Stimulated activated CD8-positive, alpha-beta memory T cell treated with anti-CD3 and anti-CD28 coated beads, Interleukin-7, amount 100 ng/mL, for 4 hours (primary cell): ENCODE measurements at regions not wholly inside any gene's neighbourhood (a gene's known extent, or its start where the extent isn't known, plus 50 kb on each side); places are given as distances from the start of the nearest gene placed in this dataset.

Experiments
- DNase-seq, 2 donors: peaks; one replicate each; pipeline ENCODE4 v3.0.0-alpha.2; 2020; ENCODE audit warnings: low read depth in 2 of 2

DNA sequence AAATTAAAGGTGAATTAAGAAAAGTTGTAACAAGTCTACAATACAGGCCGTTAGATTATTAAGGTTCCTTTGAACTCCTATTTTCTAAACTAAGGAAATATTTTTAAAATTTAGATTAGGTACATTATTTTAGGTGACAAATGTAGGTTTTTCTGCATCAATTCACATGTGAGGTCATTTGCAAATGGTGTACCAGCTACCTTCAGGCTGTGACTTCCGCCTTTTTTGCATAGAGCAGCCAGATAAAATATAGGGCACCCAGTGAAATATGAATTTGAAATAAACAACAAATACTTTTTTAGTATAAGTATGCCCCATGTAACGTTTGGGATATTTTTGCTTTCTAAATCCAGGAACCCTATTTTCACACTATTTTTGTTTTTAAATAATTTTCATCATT, 544.0 kb downstream of the LMO4 start:
- DNase-seq, result no peak

DNA sequence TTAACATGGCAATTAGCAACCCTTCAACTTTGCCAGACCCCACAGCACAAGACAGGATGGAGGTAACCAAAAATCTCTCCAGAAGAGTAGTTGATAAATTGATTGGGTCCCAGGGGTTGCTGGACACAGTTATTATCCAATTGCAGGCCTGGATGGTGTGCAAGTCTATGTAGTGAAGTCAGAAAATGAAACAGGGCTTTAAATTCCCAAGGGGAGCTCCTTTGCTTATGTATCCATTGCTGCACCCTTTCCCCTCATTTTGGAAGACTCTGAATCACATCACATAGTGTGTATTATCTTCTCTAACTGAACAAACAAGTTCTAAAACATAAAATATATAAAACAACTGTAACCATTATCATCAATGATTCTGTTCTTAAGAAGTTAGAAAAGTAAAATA, 550.2 kb downstream of the LMO4 start:
- DNase-seq, result no peak

DNA sequence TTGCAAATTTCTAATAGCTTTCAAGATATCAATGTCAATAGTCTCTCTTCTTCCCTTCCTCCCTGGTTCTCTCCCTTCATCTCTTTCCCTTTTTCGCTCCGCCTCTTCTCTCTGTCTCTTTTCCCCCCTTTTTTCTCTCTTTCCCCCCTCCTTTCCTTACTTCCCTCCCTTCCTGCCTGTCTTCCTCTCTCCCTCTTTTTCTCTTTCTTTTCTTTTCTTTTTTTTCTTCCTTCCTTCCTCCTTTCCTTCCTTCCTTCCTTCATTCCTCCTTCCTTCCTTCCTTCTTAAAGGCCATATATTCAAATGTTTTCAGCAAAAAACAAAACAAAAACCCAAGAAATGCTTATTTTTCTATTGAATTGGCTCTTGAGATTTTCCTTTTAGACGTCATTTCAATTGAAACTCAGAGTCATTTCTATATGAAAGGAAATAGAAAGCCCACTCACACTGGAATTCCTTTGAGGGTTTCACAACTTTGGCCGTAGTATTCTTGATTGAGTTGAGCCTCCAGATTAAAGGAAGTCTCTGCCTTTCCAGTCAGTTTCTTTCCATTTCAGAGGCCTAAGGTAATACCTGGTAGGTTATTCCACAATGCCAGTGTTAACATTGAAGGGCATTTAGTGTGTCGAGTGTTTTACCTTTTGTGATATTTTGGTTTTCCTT, 551.5 kb downstream of the LMO4 start:
- DNase-seq, result no peak

DNA sequence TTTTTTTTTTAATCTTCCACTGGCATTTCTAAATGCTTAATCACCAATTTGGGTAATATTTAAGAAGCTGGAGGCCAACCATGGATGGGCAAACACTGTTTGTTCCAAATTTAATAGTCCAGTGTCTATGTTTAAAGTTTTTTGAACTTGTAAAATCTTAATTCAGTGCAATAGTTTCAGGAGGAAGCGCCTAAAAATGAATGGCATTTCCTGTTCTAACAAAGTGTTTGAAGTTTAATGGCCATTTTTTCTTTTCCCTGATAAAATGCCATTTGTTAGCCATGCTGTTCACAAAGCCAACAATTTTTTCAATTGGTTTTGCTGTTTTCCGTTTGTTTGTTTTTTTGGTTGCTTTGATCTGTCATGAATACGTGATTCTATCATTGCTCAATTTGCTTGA, 552.1 kb downstream of the LMO4 start:
- DNase-seq, result no peak

DNA sequence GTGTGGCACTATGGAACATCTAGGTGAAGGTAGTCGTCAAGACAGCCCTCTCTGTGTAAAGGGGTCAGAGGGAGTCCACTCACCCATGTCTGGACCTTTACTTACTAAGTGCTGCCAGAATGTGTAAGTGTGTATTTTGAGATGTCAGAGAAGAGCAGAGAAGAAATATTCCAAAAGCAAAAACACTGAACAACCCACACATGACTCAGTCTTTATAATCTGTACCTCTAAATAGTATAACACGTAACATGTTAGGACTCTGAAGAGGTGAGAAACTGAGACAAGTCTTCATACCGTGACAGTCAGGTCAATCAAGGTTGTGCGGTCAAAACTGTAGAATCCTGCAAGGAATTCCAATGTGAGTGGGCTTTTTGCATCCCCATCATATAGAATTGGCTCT, 555.2 kb downstream of the LMO4 start:
- no peak for DNase-seq

DNA sequence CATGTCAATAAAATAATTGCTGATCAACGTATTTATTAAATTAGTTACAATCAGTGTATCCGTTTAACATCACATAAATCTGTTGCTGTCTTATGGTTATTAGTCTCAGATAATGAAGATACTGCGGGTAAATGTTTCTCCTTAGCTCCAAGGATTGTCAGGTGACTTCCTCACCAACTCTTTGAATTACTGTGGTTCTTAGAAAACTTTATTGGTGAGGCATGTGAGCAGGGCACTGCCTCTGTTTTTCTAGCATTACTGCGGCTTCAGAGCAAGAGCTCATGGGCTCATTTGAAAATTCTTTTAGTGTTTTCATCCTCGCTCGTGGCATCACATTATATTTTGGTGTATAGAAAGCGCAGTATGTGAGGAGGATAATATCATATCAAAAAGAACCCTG, 555.9 kb downstream of the LMO4 start:
- DNase-seq, result no peak

DNA sequence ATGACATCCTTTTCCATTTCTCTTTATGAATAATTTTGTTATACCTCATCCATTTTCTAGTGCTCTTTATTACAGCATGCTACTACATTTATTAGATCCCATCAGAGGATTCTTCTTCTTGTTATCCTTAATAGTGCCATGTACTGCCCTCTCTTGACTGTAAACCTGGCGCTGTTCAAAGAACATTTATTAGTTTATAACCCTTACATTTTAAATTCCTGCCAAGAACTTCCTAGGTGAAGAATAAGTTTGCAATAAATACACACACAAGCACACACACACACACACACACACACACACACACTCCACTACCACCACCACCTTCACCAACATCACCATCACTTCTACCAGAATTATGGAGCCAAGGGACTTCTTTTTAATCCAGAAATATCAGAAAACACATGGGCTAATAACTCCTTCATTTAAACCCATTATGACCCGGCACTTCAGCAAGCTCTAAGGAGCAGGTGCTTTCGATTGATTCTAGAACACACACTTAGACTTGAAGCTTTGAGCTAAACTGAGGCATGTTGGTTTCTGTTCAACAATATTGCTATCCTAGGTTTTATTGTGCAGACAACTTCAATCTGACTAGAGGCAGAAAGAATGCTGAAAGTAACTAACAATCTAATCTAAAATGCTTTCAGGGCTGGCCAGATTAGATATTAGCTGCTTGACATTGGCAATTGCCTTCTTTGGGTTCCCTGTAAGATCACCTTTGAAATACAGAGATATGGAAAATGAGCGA, 556.8 kb downstream of the LMO4 start:
- DNase-seq, result no peak

DNA sequence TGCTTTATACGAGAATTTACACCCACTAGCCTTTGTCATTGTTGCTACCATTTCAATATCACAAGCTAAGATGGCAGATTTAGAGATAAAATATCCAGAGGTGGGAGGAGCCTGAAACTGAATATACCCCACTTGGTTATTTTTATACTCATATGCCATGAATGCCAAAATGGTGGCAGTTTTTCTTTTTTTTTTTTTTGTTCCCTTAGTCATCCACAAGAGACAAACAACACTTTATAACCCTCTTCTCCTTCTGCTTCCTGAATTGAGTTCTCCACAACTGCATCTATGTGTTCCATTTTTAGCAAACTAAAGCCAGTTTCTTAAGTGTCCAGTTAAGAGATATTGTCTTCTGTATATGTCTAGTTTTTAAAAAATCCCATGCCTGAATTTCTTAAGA, 558.4 kb downstream of the LMO4 start:
- DNase-seq, result no peak

DNA sequence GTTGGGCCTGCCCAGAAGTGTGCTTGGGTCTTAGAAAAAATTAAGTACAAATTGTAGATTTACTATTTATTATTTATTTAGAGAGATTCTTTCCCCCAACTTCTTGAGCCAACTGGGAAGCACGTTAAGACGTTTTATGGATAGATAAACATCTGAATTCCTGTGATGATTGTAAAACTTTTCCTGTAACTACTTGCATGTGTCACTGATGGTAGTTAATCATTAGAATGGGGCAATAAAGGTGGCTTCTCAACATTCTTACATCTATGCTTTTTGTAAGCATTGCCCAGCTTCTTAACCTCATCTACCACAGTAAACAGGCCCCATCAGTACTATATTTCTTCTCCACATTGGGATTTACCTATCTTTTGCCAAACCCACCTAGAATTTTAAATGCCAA, 559.8 kb downstream of the LMO4 start:
- DNase-seq, result no peak

DNA sequence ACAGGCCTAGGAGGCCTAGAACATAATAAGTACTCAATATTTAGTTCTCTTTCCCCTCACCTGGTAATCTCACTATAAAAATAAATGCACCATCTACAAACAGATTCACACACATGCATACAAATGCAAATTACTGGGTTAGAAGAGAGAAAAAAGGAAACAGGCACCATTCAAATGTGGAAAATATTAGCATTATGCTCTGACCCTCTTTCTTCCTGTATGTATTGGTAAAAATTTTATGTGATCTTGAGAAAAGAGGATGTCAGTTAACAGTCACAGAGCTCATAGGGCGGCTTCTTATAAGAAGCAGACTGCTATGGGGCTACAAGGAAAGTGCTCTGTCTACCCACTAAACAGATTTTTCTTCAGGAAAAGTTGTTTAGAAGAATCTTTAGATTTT, 565.4 kb downstream of the LMO4 start:
- DNase-seq, result no peak

DNA sequence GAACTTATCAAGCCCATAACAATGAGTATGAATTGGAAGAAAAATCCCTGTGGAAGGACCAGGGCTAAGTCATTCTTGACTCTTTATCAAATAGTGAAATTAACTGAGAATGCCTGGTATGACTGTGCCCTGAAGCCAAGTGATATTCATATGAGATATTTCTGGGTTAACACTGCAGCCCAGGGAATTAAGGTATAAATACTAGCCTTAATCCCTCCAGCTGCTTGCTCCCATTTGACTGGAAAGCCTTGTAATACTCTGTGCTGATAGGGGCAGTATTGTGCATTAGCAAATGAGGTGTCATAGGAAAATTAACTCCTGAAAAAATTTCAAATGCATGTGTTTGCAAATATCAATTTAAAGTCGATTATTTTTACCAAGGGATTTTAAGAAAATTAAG, 568.8 kb downstream of the LMO4 start:
- no peak for DNase-seq

DNA sequence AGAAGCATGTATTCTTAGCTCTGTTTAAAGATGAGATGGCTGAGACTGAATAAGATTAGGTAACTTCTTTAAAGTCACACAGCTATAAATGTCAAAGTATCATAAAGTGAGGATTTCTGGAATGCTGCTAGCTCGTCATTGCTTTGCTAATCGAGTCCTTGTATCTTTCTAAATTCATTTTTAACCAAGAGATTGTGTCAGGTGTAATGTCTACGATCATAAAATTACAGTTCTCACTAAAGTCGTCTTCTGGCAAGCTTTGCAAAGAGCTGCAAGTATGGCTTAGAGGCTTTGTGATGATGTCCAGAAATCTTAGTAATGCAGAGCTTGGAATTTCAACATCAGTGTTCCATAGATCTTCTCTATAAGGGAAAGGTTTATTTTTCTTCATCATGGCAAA, 569.8 kb downstream of the LMO4 start:
- no peak for DNase-seq

DNA sequence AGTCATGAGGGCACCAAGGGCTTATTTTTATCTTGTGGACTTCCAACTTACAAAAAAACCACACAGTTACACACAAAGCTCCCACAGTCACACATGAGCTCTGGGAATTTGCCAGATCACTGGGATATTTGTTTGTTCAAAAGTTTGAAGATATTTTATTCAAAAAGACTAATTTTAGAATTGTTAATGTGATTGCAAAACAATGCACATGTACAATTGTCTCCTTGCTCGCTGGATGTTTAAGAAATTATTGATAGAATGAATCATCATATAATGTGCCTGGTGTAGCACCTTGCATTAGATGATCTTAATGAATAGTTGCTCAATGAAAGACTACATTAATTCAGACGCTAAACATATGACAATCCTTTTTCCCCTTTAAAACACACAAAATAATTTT, 570.3 kb downstream of the LMO4 start:
- no peak for DNase-seq

DNA sequence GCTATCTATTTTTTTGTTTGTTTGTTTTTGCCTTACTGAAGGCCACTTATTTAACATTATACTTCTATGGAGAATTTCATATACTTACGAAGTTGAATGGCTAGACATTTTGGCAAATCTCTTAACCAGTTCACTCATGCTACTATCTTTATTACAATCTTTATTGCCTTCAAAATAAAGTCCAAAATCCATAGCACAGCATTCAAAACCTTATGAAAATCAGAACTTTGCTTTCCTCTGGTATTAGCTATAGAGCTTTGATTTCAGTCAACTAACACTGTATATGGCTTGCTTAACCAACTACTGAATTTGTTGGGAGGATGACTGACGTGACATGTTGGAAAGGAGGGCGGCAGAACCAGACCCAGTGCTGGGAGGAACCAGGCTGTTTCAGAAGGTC, 571.1 kb downstream of the LMO4 start:
- DNase-seq, result no peak

DNA sequence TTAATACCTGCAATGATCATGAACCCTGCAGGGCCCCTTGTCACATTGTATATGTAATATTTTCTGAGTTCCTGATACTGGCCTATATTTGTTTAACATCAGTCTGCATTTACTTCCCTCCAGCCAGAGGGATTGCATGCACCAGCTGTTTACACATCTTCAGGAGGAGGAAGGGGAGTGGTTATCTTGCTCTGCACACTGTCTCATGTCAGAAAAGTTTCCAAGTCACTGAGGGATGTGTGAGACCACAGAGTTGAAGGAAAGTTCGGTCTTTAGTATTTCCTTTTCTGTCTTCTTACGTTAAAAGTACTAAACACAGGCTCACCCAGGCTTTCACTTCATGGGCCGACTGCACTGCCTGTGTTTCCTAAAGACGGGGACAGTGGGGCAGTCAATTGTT, 574.1 kb downstream of the LMO4 start:
- DNase-seq, result no peak

DNA sequence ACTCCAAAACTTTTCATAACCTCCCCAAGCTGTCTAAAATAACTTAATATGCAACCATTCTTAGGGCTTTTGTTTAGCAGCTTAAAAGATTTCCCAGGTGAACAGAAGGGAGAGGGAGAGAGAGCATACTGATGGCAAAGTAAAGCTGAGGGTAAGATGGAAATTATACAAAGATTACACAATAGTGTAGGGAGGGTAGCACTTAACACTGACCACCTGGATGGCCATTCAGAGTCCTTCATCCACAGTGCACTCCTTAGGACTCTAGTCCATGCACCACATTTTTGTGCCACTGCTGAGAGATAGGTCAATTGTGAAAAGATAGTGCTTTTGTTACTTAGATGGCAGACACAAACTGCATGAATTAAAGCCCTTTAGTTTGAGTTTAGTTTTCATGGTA, 574.6 kb downstream of the LMO4 start:
- no peak for DNase-seq

DNA sequence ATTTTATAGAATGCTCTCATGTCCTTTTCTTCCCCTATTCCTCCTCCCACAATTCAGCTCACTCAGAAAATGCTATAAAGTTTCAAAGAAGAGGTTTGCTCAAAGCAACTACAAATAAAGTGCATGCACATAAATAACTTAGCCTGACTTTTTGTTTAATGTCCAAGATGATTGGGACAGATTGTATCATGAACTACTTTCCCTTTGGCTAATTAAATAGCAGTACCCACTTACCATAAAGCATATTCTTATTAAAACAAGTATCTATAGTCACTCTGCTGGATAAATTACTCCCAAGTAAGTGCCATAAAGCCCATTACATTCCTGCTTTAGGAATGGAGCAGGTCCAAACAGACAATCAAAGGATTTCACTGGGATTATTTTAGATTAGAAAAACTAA, 576.0 kb downstream of the LMO4 start:
- DNase-seq, result no peak

DNA sequence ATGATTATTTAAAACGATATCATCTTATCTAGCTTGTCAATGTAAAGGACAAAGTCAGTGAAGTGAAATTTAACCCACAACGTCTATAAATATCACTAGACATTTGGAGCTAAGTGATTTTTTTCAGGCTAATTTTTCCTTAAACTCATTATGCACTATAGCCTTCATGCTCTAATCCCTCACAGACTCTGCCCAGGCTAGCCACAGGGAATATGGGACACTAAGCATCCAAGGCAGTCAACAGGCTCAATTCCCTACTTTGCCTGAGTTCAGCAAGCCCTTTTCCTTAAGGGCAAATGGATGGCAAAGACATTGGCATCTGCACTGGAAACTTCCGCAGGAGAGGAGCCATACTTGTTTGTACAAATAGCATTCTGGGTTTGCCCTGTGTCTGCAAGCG, 577.0 kb downstream of the LMO4 start:
- no peak for DNase-seq

DNA sequence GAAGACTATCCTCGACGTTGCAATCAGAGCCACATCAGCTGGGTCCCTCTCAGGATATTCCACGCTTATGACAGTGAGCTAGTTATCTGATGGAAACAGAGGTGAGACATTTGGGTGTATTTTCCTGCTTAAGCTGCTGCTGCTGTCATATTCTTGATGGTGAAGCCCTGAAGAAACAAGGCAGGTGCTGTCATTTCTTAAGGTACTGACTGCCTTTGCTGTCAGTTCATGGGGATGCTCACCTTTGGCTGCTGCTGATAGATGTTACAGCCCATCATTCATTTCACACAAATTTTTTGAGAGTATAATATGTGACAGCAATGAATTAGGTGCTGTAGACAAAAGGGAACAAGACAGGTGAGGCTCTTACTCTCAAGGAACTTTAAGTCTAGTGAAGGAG, 577.4 kb downstream of the LMO4 start:
- DNase-seq, result no peak

DNA sequence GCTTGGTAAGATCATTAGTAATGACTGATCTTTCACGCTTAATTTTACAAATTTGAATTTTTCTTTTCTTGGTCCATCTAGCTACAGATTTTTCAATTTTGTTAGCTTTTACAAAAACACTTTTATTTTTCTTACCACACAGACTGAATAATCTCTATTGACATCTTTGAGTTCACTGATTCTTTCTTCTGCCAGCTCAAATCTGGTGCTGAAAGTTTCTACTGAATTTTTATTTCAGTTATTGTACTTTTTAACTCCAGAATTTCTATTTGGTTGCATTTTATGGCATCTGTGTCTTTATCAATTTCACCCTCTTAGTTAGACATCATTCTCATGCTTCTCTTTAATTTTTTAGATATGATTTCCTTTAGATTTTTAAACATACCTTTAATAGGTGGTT, 584.7 kb downstream of the LMO4 start:
- DNase-seq, result no peak

DNA sequence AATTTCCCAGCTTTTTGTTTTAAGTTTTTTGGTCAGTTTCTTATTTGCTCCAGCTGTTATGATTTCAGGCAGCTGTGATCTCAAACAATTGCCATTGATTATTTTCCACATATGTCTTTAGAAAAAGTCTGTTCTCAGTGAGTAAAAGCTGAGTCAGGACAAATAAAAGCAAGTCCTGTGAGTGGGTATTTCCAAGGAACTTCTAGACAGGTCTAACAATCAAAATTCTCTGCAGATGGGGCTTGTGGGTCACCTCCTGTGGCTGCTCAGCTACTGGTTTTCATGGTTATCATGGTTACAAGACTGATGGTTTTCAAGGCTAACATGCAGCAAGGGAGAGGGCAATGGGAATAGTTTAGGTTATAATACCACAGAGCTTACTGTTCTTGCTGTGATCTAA, 585.7 kb downstream of the LMO4 start:
- DNase-seq, result no peak

DNA sequence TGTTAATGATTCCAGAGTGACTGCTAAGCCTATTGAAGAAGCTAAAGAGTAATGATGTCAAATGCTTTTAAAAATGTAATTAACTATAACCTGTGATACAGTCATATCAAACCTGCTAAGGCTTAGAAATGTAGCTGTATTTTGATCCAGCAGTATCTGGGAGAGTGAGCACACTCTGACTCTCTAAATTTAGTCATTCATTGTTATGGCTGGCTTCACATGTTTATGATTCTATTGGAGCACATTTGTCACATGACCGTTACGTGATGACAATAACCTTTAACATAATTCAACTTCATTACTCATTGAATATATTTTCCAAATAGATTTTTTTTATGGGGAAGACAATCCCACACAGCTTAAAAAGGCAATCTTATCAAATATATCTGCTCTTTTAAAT, 587.1 kb downstream of the LMO4 start:
- DNase-seq, result no peak

DNA sequence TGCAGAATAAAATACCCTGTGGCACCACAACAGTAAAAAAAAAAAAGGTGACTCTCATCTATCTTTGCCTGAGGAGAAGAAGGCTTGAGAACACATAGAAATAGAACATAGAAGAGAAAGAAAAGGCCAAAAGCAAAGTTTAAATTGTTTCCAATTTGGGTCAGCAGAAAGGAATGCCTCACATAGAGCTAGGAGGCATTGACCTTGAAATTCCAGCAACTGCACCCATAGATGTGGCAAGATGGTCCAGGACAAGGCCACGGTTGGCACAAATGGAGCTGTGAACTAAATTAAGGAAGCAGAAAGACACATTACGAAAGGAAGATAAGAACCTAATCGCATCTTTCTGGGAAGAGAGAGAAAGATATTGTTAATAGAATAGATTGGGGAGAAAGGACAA, 588.3 kb downstream of the LMO4 start:
- DNase-seq, result no peak

DNA sequence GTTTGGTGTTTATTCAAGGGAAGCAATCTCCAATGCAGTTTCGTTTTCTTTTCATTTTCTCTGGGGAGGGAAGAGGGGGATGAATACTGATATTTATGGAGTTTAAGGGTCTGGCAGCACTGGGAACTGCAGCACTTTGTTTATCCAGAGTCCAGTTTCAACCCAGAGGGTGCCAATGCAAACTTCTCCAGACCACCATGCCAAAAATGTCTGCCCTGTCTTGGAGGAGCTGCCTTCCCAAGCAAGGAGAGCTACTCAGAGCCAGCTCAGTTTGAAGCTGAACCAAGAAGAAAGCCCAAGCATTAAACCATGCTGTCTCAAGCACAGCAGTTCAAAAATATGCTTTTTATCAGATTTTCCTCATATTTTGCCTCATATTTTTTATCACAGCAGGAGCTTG, 589.7 kb downstream of the LMO4 start:
- DNase-seq, result no peak
